GM19372 (cell line): ENCODE measurements at regions not wholly inside any gene's neighbourhood (a gene's known extent, or its start where the extent isn't known, plus 50 kb on each side); places are given as distances from the start of the nearest gene placed in this dataset.

ENCODE experiments used
- ATAC-seq: cut with Tn5 transposase; IDR thresholded peaks from one replicate; pipeline ENCODE4 v1.9.1; 2021; ENCODE audit warnings: mild to moderate bottlenecking, low read depth, moderate library complexity; ENCODE audit not compliant: unreplicated experiment

DNA sequence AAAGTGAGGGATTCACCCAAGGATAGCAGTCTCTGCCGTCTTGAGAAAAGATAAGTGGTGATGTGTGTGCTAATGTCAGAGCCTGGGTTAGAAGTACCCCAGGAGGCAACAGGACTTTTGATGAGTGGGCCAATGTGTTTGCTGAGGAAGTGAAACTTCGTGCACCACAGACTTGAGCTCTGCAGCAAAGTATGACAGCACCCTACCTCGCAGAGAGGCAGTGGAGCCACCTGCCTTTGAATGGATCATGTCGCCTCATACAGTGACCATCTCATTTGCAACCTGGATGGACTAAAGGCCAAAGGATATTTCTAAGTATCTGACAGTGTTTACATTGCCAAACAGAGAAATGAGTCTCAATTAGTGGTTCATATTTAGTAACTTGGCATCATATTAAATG lies 593.9 kb upstream of the GRAMD2B start:
- ATAC-seq, result peak; percentile 95

DNA sequence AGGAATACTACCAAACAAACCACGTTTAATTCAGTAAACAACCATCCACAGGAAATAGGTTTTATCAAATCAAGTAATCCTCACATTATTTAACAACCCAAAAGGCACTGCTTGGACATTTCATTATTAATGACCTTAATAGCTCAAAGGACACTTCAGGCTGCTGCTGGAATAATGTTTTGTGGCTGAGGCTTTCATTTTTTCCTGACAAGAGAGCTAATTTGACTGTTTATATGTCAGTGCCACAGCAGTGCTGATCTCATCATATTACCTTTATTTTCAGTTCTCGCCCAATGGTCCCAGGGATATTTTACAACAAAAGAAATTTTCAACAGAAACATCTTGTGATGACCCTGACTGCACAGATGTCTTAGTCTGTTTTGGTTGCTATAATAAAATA lies 589.8 kb upstream of the GRAMD2B start:
- no peak for ATAC-seq

DNA sequence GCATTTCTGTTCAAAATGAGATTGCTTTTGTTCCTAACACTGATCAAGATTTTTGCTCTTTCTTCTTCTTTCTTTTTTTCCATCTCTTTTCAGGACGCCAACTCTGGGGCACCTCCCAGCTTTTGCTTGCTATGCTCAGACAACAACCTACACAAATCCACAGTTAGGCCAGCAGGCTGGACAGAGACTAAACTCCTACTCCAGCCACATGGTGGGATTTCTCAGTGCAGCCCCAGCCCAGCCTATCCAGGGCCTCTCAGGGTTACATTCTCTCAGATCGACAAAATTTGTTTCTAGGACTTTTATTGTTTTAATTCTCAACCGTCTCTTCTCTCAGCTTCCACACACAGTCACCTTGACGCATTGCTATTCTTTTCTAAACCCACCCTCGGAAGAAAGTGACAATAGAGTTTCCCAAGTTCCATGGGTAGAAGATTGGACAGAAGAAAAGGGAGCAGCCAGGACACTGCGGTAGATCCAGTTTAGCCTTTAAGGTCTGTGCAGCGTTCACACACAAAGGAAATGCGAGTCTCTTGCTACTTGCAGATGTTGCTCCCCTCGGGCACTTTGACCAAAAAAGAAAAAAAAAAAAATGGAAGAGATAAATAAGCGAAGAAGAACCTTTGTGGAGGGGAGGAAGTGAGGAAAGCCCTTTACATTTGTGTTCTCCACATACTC lies 588.6 kb upstream of the GRAMD2B start:
- ATAC-seq, result no peak

DNA sequence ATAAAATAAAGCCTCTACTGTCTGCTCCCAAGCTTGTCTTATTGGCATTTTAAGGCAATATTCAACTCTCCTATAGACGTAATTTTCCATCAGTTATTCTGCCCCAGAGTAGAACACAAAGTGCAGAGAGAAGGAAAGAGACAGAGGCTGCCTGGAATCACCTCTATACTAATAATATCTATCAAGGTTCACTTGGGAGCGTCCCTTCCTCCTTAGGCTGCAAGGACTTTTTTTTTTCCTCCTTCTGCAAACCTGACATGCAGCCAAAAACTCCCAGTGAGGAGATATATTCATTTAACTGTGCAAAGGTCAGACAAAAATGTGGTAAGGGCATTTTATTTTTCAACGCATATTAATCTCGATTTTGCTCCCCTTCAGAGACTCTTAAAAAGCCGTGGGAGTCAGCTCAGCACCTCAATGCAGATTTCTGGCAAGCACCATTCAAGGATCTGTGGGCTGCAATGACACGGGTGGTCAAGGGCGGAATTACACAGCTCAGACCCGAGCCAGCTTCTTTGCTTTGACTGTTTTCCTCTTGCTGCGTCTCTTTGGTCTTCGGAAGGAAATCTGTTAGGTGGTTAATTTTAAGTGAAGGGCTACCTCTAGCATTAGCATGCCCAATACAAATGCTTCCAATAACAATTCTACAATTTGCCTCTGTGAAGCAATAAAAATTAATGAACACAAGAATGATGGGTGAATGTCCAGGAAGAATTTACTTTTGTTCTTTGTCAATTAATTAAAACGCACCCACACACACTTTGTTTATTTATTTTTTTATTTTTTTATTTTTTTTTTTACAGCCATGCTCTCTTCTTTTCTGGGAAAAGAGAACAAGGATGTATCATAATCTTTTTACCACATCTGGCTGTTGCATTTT lies 587.7 kb upstream of the GRAMD2B start:
- peak; percentile 77 for ATAC-seq

DNA sequence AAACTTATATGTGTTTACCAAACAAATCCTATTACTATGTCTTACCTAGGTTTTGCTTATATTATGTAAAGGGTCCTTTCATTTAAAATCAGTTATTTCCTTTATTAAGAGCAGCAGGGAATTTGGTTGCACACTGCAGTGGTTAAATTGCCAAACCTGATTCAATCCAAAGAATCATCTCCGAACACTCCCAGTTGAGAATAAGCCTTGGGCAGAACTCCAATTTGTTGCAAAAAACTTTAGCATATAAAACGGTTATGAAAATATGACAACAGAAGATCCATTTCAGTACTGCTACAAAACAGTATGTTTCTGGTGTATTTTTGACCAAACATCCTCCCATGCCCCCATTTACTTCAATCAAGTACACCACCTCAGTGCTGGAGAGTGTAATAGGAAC lies 587.0 kb upstream of the GRAMD2B start:
- no peak for ATAC-seq

DNA sequence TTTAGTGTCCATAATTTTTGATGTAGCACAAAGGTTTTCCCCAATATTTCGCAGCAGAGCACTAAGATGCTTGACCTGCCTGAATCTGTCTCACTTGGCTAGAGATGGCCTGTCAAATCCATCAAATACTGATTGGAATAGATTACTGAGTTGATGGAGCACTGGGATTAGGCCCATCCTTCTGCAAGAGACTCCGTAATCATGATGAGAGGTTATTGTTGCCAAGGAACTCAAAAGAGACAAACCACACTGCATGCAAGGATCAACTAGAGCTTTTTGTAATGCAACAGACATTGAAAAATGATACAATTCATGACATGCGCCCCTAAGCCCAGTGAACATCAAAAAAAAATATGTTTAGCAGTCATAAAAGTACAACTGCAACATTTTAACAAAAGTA lies 585.3 kb upstream of the GRAMD2B start:
- no peak for ATAC-seq

DNA sequence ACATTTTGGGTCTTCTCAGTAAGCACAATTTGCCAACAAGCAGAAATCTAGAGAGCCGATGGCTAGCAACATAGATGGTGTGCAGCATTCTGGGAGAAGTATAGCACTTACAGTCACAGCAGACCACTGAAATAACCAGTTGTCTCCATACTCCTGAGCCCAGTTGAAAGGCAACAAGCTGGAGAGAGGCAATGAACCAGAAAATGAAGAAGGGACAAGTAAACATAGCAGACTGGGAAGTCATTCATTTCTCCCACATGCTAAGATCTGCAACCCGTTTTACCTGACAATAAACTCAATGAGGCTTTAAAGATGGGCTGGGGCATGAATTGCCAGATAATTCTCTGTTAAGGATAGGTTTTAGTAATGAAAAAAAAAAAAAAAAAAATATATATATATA lies 575.6 kb upstream of the GRAMD2B start:
- no peak for ATAC-seq

DNA sequence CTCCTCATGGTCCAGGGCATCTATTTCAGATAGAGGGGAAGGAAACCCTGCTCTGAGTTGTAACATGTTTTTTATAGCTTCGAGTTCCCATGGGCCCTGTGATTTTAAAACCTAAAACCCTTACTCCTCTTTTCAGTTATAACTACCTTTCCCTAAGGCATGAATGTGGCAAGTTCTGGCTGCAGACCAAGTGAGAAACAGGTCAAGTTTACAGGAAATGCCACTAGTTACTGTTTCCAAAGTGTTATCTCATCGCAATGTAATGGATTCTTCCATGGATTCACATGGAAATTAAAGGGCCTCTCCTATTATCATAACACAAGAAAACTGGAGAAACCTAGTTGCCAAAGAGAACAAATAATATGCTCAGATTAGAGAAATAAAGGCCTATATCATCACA lies 574.5 kb upstream of the GRAMD2B start:
- no peak for ATAC-seq

DNA sequence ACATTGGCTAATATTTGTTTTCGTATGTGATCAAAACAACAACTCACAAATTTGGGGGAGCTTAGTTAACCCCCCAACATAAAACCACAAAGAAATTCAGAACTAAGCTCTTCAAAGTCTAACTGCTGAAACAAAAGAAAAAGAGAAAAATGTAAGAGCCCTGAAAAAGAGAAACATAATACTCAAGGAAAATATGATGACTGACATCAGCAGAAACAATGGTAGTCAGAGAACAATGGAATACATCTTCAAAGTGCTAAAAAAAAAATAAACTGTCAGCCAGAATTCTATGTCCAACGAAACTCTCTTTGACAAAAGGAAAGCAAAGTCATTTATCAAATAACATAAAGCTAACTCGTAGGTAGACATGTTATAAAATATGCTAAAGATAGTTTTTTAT lies 566.3 kb upstream of the GRAMD2B start:
- no peak for ATAC-seq

DNA sequence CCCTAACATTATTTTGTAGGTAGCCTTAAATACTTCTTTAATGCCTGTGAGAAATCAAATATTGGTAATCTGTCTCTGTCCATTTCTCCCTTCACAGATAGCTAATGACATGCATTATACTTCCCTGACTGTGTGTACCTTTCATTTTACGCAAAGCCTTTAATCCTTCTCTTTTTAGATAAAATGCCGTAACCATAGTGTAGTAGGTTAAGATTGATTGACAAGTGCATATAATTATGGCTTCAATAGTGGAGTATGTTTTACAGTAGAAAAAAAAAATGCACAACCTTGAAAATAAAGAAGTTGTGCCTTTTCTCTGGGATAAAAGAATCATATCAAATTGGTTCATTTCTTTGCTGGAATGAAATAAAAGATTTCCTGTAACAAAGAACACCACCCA lies 559.6 kb upstream of the GRAMD2B start:
- no peak for ATAC-seq

DNA sequence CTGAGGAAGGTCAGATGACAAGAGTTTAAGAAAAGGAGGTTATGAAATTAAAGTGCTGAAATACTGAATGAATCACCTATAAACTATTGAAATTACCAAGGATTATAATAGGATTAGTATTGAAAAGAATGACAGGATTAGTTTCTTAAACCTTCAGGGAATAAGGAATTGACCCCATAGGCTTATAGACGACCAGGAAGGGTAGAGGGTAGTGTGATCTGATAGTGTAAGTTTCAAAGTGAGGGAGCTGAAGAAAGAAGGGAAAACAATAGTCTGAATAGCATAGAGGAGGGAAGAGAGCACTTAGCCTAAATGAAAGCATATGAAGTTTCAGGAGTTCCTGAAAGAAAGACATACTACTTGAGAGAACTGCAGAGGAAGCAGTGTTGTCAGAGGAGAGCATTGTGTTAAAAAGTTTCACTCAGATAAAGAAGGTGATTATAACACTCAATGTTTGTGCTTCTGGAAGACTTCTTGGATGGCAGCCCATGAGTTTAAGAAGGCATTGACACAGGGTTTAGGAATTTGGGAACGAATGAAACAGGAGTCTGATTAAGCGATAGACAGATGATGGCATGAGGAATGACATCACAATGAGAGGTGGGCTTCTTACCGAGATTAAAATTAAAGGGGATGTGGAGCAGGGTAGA lies 557.9 kb upstream of the GRAMD2B start:
- ATAC-seq, result no peak

DNA sequence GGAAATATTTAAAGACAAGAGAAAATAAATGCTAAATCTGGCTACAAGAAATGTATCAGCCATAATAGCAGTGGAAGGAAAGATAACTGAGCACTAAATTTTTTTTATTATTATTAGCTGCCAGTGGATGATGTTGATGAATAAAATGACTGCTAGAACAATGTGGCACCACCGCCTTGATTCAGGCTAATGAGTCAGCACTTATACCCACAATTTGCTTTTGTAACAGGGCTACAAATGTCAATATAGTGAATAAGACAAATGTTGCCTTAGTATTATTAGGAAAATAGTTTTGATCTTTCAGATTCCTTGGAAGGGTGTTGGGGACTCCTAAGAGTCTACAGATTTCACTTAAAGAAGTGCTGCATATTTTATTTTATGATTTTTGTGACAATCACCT lies 555.2 kb upstream of the GRAMD2B start:
- ATAC-seq, result no peak

DNA sequence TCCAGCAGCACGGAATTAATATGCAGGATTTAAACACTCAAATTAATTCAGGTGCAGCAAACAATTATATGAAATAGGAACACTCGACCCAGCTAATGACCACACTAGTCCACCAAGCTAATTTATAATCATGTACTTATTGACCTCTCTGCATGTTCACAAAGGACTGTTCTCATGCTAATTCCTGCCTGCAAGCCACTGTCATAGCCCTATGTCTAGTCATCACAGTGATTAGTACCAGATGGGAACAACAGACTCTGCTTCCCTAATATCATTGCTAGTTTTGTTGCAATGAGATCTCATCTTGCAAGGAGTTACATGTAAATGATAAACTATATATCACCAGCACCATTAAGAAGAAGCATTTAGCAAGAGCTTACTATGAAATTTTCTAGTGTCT lies 553.0 kb upstream of the GRAMD2B start:
- ATAC-seq, result no peak

DNA sequence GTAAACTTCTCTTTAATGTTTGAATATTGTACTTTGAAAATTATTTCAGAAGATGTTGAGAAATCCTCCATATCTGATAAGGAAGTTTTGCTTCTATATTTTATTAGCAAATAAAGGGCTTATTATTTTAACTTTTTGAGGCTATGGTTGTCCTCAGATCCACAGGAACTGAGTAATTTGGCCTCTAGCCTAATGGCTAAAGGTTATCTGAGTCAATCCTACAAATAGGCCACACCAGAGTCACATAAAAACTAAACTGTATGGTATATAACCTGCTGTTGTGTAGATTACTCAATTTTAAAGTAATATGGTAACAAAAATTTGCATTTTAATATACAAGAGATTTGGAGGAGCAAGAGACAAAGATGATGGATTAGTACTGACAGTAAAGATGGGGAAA lies 549.2 kb upstream of the GRAMD2B start:
- ATAC-seq, result no peak

DNA sequence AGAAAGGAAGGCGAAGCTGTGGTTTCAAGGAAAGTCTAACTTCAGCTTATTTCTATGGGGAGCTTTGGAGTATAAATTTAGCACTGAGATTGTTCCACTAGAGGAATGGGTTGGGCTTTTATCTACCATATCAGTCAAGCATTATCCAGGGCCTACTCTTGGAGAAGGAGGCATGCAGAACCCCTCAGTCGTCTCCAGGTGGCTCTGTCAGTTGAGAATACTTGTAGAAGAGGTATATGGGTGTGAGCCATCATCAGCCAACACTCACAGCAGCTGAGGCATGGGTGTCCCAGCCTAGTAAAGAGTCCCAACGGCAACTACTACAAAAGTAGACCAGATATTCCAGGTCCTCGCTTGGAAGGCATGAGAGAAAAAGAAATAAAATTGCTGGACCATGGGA lies 548.5 kb upstream of the GRAMD2B start:
- ATAC-seq, result no peak

DNA sequence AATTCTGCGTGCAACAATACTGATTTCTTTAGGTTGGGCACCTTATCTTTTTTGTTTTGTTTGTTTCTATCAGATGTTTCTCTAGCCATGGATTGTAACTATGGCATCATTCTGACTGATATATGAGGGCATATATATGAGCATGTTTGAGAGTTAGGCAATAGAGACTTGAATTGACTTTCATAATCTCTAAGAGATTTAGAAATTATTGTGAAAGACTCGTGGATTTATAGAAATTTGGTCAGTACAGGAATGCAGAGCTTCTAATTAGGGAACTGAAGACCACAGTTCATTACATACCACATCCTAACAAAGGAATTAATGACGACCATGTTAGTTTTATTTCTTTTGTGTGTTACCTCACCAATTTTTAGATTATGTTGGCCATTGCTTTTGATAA lies 546.0 kb upstream of the GRAMD2B start:
- ATAC-seq, result no peak

DNA sequence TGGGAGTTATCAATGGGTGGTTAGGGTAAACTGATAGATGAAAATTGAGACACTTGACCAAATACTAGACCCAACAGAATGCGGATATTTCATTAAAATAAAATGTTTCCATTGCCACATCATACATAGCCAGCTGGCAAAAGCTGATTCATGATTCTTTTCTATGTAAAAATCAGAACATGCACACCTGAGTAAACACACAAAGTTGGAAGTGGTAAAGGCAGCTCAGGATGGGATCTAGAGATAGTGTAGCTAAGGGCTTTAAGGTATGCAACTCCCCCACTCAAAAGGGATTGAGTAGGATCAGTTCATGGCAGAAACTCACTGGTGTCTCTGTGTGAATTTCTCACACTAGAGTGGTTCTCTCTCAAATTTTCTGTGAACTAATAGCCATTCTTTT lies 541.1 kb upstream of the GRAMD2B start:
- no peak for ATAC-seq

DNA sequence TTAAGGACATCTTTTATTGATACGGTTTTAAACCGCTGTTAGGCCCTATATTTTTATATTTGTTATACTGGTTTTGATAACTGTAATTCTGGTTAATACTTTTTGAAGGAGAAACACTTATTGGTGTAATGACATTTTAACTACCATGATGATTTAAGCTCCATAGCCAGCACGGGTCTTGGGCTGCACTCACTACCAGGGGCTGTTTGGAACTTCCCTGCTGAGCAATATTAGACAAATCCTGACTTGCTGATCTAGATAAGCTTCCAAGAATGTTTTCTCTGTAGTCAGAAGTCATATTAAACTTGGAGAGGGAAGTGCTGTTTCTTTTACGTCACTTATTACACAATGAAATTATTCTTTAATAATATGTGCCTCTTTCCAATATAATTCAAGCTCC lies 540.0 kb upstream of the GRAMD2B start:
- no peak for ATAC-seq

DNA sequence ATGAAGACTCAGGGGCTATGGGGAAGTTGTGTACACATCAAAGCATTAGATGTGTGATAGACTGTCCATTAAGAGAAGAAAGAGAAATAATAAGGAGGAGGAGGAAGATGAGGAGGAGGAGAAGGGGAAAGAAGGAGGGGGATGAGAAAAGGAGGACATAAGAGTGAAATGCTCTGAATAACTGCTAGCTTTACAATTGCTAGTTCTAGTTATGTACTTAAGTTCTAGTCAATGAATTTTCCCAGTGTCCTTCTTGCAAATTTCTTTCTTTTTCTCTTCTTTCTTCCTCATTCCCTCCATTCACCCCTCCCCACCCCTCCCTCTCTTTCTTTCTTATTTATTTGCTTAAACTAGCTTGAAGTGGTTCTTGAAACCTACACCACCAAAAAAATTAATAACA lies 534.9 kb upstream of the GRAMD2B start:
- no peak for ATAC-seq

DNA sequence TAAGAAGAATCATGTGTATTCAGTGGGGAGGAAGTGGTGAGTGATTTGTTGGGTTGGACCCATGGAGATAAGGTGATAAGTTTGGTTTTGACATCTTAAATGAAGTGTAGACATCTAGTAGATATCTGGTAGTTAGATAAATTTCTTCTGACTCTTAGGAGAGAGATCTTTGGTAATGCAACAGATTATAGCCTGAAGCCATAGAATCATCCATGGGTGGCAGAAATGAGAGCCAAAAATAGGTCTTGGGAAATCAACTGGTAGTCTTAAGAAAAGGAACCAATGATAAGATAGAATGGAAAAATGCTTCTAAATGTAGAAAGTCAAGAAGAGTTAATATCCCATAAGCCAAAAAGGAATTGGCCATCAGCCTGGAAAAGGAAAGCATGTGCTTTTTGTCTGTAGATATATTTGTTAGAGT lies 532.7 kb upstream of the GRAMD2B start:
- ATAC-seq, result no peak

DNA sequence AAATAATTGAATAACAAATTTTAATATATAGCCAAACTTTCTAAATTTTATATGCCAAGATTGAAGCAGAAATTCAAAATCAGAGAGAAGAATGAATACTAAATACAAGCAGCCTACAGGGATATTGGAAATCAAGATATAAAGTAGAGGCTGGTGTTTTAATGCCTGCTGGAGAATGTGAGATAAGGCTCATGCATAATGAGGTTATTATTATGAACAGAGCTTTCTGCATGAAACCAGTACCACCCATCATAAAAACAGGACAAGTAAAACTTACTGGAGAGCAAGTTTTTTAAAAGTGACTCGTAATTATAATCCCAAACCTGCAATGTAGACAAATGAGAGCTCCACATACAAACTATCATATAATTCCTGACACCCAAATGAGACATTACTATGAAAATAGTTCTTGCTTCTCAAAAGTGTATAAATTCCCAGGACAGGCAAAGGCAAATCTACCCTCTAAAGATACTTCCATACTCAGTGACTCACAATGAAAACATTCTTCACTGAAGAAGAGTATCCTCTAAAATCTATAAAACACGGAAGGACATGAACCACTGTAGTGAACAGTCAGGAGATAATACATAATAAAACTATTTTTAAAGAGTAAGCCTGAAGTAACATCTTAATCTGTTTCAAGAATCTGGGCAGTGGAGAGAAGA lies 532.0 kb upstream of the GRAMD2B start:
- no peak for ATAC-seq
